ENCODE measurements at regions not wholly inside any gene's neighbourhood (a gene's known extent, or its start where the extent isn't known, plus 50 kb on each side); places are given as distances from the start of the nearest gene placed in this dataset.

DNA sequence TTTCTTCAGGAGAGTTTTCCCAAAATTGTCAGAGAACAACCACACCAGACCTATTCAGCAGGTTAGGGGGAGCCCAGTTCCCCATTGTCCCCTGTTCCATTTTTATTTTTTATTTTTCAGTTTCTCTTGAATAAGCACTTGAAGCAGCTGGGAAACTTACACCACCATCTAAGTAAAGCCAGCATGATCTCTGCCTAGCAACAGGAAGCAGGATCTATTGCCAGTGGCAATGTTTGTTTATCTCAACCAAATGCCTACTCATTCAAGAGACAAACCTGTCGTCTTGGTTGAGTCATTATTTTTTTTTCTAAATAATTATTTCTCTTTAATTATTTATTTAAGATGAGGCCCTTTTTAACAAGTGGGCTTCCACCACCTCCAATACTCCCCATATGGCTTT is 379.3 kb downstream of the PLK2 start:
- TF ChIP-seq EZH2phosphoT487 (IDR thresholded peaks at IDR 0.05; ENCODE audit: borderline replicate concordance, low read length): no peak
- TF ChIP-seq, protein P1, sequence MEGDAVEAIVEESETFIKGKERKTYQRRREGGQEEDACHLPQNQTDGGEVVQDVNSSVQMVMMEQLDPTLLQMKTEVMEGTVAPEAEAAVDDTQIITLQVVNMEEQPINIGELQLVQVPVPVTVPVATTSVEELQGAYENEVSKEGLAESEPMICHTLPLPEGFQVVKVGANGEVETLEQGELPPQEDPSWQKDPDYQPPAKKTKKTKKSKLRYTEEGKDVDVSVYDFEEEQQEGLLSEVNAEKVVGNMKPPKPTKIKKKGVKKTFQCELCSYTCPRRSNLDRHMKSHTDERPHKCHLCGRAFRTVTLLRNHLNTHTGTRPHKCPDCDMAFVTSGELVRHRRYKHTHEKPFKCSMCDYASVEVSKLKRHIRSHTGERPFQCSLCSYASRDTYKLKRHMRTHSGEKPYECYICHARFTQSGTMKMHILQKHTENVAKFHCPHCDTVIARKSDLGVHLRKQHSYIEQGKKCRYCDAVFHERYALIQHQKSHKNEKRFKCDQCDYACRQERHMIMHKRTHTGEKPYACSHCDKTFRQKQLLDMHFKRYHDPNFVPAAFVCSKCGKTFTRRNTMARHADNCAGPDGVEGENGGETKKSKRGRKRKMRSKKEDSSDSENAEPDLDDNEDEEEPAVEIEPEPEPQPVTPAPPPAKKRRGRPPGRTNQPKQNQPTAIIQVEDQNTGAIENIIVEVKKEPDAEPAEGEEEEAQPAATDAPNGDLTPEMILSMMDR (IDR thresholded peaks at IDR 0.05; ENCODE audit: low read depth, low read length, poor library complexity, severe bottlenecking): no peak

Measured in DOHH2 (cell line).